Colonic mucosa (tissue), 4 donors: ENCODE measurements at regions not wholly inside any gene's neighbourhood (a gene's known extent, or its start where the extent isn't known, plus 50 kb on each side); places are given as distances from the start of the nearest gene placed in this dataset.

Experiments used
- DNase-seq: peaks from one replicate; pipeline ENCODE4 v3.0.0-alpha.2; 2020
- H3K27ac ChIP-seq: fragments of 200-600 bp; one replicate; pipeline ENCODE4 v1.8.0; 2021
- H3K27me3 ChIP-seq: fragments of 200-600 bp; one replicate; pipeline ENCODE4 v1.8.0; 2021
- H3K36me3 ChIP-seq: fragments of 200-600 bp; one replicate; pipeline ENCODE4 v1.8.0; 2021
- H3K4me1 ChIP-seq: fragments of 200-600 bp; one replicate; pipeline ENCODE4 v1.8.0; 2021; ENCODE audit warnings: mild to moderate bottlenecking
- H3K4me3 ChIP-seq: fragments of 200-600 bp; one replicate; pipeline ENCODE4 v1.8.0; 2021
- H3K9ac ChIP-seq, 2 donors: one replicate each; pipeline ENCODE4 v1.7.0; 2013; ENCODE audit warnings: control low read depth in 2 of 2, low read depth in 2 of 2, low read length in 2 of 2
- H3K9me3 ChIP-seq: fragments of 200-600 bp; one replicate; pipeline ENCODE4 v1.8.0; 2021
- intact Hi-C: fragments of 100-400 bp; cut with DNase I; formaldehyde crosslinking; loops from one replicate; pipeline ENCODE4 v1.14.1; 2022
- TF ChIP-seq, protein P1 (sequence below): fragments of 200-600 bp; IDR thresholded peaks from one replicate; pipeline ENCODE4 v1.8.0; 2022; ENCODE audit warnings: antibody characterized with exemption, mild to moderate bottlenecking
- donor health status: healthy.
- donor health status: DM: no; HTN: no; CAD: no.
- donor health status: DM: no; HTN: no; CAD: no.

DNA sequence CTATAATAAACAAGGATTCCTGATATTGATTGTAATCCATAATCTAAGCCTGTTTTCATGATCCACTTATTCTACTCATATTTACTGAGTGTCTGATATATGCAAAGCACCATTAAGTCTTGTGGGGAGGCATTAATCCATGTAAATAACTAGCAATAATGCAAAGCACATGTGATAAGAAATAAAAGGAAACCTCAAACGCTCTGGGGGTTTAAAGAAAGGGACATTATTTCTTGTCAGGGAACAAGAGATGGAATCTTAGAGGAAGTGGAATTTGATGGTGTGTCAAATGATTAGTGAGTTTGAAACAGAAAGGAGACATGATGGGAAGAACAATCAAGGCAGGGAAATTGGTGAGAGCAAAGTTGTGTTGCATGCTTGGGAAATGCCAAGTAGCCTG is 57.4 kb upstream of the FLT1 start:
- Histone ChIP-seq H3K4me1 (no peaks in the 10 kb centered on the region), H3K27me3 (no peaks in the 10 kb centered on the region), H3K9me3 (no peaks in the 10 kb centered on the region), H3K9ac (no peak overlapping the region), H3K4me3 (no peak overlapping the region), H3K36me3 (no peaks in the 10 kb centered on the region), H3K27ac (no peak overlapping the region)
- TF ChIP-seq, protein P1, sequence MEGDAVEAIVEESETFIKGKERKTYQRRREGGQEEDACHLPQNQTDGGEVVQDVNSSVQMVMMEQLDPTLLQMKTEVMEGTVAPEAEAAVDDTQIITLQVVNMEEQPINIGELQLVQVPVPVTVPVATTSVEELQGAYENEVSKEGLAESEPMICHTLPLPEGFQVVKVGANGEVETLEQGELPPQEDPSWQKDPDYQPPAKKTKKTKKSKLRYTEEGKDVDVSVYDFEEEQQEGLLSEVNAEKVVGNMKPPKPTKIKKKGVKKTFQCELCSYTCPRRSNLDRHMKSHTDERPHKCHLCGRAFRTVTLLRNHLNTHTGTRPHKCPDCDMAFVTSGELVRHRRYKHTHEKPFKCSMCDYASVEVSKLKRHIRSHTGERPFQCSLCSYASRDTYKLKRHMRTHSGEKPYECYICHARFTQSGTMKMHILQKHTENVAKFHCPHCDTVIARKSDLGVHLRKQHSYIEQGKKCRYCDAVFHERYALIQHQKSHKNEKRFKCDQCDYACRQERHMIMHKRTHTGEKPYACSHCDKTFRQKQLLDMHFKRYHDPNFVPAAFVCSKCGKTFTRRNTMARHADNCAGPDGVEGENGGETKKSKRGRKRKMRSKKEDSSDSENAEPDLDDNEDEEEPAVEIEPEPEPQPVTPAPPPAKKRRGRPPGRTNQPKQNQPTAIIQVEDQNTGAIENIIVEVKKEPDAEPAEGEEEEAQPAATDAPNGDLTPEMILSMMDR = no peak
- DNase-seq = no peak
- intact Hi-C loops = no loop called here

DNA sequence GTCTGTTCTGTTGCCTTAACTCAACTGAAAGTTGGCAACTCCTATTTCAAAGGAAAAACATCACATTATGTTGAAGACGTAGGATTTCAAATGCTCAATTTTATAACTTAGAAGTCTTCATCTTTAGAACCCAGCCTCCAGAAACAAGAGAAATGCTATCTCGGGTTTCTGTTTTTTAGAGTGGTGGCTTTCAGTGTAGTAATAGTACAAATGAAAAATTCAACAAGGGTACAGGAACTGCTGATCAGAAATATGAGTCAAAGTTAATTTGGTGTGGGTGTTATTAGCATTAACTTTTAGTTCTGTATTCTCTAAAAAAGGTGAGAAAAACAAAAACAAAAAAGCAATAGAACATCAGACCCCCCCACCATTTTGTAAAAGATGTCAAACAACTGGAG is 56.6 kb upstream of the FLT1 start:
- H3K4me3 ChIP-seq = no peak overlapping the region
- H3K4me1 ChIP-seq = no peaks in the 10 kb centered on the region
- no peaks in the 10 kb centered on the region for H3K9me3 ChIP-seq
- no peak overlapping the region for H3K9ac ChIP-seq
- no peaks in the 10 kb centered on the region for H3K36me3 ChIP-seq
- intact Hi-C loops = no loop called here
- no peak for DNase-seq
- H3K27me3 ChIP-seq = no peaks in the 10 kb centered on the region
- TF ChIP-seq, protein P1 = no peak
- H3K27ac ChIP-seq = no peak overlapping the region

DNA sequence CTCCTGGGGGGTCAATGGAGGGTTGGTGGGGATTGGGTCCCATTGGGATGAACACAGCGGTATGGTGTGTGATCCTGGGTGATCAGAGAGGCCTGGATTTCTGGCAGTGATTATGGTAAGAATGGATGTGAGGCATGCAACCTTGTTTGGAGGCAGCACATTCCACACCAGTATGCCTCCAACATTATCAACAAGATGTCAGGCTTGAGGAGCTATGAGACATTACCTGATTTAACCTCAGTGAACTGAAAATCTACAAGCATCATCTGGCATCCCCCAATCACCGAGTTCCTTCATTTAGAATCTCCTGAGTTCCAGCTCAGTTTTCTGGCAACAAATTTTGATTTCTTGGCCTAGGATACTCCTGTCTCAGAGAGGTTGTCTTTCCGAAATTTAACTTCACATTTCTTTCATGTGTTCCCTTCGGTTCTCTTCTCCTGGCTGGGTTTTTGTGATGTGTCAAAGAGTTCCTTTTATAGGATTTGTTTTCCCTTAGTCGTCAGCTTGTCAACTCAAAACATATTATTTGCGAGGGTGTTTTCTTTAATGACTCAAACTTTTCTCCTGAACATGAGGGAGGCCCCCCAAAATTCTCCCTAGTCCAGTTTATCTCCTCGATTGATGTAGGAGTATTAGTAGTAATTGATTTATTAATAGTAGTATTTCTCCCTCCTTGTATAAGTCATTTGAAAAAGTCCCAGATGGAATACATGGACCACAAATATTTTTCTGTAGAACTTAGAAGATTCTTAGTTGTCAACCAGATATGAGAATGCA is 56.0 kb upstream of the FLT1 start:
- H3K27me3 ChIP-seq = no peaks in the 10 kb centered on the region
- TF ChIP-seq, protein P1 = no peak
- no peaks in the 10 kb centered on the region for H3K9me3 ChIP-seq
- intact Hi-C loops = no loop called here
- no peak overlapping the region for H3K27ac ChIP-seq
- no peak overlapping the region for H3K4me3 ChIP-seq
- no peaks in the 10 kb centered on the region for H3K36me3 ChIP-seq
- H3K4me1 ChIP-seq = no peaks in the 10 kb centered on the region
- no peak overlapping the region for H3K9ac ChIP-seq
- DNase-seq = no peak

DNA sequence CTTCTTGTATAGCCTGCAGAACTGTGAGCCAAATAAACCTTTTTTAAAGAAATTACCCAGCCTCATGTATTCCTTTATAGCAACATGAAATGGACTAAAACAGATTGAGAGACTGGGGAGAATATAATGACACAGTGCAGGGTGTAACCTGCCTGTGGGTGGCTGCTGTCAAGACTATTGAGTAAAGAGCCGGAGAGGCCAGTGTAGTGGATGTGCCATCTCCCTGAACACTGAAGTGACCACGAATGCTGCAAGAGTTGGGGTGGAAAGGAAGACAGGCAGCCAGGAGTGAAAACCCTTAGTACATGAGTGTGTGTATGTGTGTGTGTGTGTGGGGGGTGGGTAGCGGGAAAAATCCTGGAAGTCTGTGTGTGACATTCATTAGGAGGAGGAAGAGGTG is 55.2 kb upstream of the FLT1 start:
- no peak for DNase-seq
- Histone ChIP-seq H3K27ac (no peak overlapping the region), H3K9me3 (no peaks in the 10 kb centered on the region), H3K4me1 (no peaks in the 10 kb centered on the region), H3K27me3 (no peaks in the 10 kb centered on the region), H3K4me3 (no peak overlapping the region), H3K9ac (no peak overlapping the region), H3K36me3 (no peaks in the 10 kb centered on the region)
- intact Hi-C loops = no loop called here
- TF ChIP-seq, protein P1 = no peak

DNA sequence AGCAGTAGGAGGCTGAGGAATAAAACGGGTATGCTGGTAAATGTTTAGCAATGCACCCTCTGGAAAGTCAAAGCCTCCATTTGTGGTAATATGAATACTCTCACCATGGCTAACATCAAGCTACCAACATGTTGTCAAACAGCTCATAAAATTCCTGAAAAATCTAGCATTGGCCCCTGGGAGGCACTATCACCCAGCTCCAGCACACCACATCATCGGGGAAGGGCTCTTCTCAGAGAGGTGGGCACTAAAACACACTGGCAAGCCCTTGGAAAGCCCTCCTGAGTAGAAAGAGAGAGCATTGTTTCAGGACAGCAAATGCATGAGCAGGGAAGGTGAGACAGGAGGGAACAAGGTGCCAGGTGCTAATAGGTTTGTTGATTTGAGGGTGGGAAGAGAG is 53.9 kb upstream of the FLT1 start:
- Histone ChIP-seq H3K4me3 (no peak overlapping the region), H3K27ac (no peak overlapping the region)
- DNase-seq = no peak

More for the DNA sequence above, 53.9 kb upstream of the FLT1 start:
- Histone ChIP-seq H3K9me3 (no peaks in the 10 kb centered on the region), H3K4me1 (no peaks in the 10 kb centered on the region), H3K36me3 (no peaks in the 10 kb centered on the region), H3K27me3 (no peaks in the 10 kb centered on the region), H3K9ac (no peak overlapping the region)
- TF ChIP-seq, protein P1 = no peak
- intact Hi-C loops = no loop called here
